ENCODE measurements at regions not wholly inside any gene's neighbourhood (a gene's known extent, or its start where the extent isn't known, plus 50 kb on each side); places are given as distances from the start of the nearest gene placed in this dataset.

DNA sequence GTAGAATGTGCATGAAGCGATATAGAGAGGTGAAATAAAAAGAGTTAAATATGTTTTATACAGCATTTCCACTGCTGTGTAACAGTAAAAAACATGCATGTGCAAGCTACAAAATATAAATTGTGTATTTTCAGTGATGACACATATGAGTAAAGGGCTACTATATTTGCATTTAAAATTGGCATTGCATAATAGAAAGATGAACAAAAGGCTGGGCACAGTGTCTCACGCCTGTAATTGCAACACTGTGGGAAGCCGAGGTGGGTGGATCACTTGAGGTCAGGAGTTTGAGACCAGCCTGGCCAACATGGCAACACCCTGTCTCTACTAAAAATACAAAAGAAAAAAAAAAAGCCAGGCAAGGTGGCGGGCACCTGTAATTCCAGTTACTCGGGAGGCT is 79.8 kb upstream of the CCDC71L start:
- TF ChIP-seq, protein P1, sequence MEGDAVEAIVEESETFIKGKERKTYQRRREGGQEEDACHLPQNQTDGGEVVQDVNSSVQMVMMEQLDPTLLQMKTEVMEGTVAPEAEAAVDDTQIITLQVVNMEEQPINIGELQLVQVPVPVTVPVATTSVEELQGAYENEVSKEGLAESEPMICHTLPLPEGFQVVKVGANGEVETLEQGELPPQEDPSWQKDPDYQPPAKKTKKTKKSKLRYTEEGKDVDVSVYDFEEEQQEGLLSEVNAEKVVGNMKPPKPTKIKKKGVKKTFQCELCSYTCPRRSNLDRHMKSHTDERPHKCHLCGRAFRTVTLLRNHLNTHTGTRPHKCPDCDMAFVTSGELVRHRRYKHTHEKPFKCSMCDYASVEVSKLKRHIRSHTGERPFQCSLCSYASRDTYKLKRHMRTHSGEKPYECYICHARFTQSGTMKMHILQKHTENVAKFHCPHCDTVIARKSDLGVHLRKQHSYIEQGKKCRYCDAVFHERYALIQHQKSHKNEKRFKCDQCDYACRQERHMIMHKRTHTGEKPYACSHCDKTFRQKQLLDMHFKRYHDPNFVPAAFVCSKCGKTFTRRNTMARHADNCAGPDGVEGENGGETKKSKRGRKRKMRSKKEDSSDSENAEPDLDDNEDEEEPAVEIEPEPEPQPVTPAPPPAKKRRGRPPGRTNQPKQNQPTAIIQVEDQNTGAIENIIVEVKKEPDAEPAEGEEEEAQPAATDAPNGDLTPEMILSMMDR (conservative IDR thresholded peaks at IDR 0.05; ENCODE audit: low read depth, low read length), result no peak
- TF ChIP-seq EZH2phosphoT487 (IDR thresholded peaks at IDR 0.05; ENCODE audit: borderline replicate concordance, low read length), result no peak
